ENCODE measurements at regions not wholly inside any gene's neighbourhood (a gene's known extent, or its start where the extent isn't known, plus 50 kb on each side); places are given as distances from the start of the nearest gene placed in this dataset.
A peak's percentile ranks its signal among the peaks of the same experiment; 100 is the strongest.

DNA sequence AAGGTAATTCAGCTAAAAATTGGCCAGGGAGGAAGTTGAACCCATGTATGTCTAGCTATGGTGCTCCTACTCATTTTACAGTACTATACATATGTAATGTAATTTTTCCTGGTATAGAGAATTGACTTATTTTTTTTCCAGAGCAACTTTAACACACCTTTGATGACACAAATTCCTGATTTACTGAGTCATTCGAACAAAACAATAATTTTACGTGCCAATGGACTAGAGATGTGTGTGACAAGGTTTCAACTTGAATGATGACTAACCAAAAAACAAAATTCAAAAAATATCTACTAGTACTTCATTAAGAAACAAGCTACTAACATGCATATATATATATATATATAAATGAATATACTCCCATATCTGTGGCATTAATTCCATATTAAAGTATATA, 180.5 kb downstream of the KITLG start:
- Histone ChIP-seq H3K27ac (no peak overlapping the region), H3K4me3 (no peak overlapping the region), H3K27me3 (no peaks in the 10 kb centered on the region), H3K4me1 (peaks cover 0 to 23% (median 0%) of the 10 kb centered on the region in 3 donors), H3K36me3 (no peaks in the 10 kb centered on the region), H3K9me3 (no peaks in the 10 kb centered on the region)
- TF ChIP-seq, protein P1, sequence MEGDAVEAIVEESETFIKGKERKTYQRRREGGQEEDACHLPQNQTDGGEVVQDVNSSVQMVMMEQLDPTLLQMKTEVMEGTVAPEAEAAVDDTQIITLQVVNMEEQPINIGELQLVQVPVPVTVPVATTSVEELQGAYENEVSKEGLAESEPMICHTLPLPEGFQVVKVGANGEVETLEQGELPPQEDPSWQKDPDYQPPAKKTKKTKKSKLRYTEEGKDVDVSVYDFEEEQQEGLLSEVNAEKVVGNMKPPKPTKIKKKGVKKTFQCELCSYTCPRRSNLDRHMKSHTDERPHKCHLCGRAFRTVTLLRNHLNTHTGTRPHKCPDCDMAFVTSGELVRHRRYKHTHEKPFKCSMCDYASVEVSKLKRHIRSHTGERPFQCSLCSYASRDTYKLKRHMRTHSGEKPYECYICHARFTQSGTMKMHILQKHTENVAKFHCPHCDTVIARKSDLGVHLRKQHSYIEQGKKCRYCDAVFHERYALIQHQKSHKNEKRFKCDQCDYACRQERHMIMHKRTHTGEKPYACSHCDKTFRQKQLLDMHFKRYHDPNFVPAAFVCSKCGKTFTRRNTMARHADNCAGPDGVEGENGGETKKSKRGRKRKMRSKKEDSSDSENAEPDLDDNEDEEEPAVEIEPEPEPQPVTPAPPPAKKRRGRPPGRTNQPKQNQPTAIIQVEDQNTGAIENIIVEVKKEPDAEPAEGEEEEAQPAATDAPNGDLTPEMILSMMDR (IDR thresholded peaks at IDR 0.05): no peak
- no peak for TF ChIP-seq POLR2A (IDR thresholded peaks at IDR 0.05)
- DNase-seq: no peak
- WGBS, 2 donors: 39 to 47% methylated on average over 2 of the region's 2 CpGs
- intact Hi-C loops (cut with DNase I): no loop called here

DNA sequence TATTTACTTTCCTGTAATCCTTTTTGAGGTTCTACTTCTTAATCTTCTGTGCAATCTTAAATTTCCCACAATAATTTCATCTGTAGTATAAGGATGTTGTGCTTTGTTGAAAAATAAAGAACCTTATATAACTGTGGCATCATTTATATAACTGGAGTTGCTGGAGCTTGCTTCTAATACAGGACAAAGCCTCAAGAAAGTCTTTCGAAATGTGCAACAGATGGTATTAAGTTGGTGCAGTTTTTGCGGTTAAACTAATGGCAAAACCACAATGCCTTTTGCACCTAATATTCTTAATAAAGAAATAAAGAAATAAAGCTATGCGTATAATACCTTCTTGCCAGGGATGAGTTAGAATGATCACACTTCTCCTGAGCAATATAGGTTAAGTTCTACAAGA, 180.0 kb downstream of the KITLG start:
- no peaks in the 10 kb centered on the region for H3K36me3 ChIP-seq
- no peaks in the 10 kb centered on the region for H3K27me3 ChIP-seq
- intact Hi-C loops (cut with DNase I): no loop called here
- H3K4me3 ChIP-seq: no peak overlapping the region
- H3K4me1 ChIP-seq: peaks cover 0 to 23% (median 0%) of the 10 kb centered on the region in 3 donors
- no peaks in the 10 kb centered on the region for H3K9me3 ChIP-seq
- WGBS, 2 donors: 20 to 54% methylated on average over 3 of the region's 3 CpGs
- H3K27ac ChIP-seq: peak overlapping the region in 1 of 4 donors; percentile 33
- DNase-seq: no peak
- no peak for TF ChIP-seq POLR2A (IDR thresholded peaks at IDR 0.05)
- TF ChIP-seq, protein P1 (IDR thresholded peaks at IDR 0.05): no peak

DNA sequence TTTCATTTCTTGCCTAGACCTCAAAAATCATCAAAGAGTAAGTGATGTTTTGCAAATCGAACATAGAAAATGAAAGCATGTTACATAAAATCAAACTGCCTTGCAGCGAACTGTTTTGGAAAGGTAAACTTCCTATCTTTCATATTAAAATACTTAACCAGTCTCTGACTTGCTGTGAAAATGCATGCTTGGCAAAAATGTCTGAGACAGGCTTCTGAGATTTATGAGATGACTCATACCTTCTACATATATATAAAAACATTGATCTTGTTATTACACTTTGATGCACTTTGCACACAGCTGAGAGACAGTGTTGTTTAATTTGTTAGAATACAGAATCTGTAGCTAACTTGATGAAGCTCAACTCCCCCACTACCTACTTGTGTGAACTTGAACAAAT, 179.1 kb downstream of the KITLG start:
- H3K27ac ChIP-seq: peak overlapping the region in 1 of 4 donors; percentile 45
- intact Hi-C loops (cut with DNase I): no loop called here

DNA sequence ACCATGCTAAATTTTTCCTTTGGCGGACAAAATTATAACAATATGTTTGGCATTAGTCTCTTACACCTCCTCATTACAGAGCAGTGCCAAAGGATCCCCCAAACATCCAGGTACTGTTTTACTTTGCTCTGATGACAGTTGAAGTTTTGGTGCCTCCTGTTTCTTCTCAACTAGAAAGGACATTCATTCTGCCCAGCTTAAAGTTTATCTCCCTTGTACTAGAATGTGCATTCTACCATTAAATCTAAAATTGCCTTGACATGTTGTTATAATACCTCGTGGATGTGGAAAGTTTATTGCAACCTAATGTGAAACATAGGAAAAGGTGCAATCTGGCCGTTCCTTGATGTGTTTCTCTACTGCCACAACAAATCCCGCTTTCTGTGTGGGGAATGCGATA, 173.4 kb downstream of the KITLG start:
- TF ChIP-seq POLR2A (IDR thresholded peaks at IDR 0.05): no peak
- TF ChIP-seq, protein P1 (IDR thresholded peaks at IDR 0.05): no peak
- Histone ChIP-seq H3K27me3 (no peaks in the 10 kb centered on the region), H3K4me3 (no peak overlapping the region)

More for the DNA sequence above, 179.1 kb downstream of the KITLG start:
- peak overlapping the region in 2 of 4 donors; percentile 1 to 29 for H3K4me3 ChIP-seq
- WGBS, 2 donors: 14 to 26% methylated on average over 2 of the region's 2 CpGs
- no peaks in the 10 kb centered on the region for H3K36me3 ChIP-seq
- peaks cover 0 to 23% (median 0%) of the 10 kb centered on the region in 3 donors for H3K4me1 ChIP-seq
- no peaks in the 10 kb centered on the region for H3K9me3 ChIP-seq
- TF ChIP-seq, protein P1 (IDR thresholded peaks at IDR 0.05): no peak
- TF ChIP-seq POLR2A (IDR thresholded peaks at IDR 0.05): no peak
- no peaks in the 10 kb centered on the region for H3K27me3 ChIP-seq
- no peak for DNase-seq

DNA sequence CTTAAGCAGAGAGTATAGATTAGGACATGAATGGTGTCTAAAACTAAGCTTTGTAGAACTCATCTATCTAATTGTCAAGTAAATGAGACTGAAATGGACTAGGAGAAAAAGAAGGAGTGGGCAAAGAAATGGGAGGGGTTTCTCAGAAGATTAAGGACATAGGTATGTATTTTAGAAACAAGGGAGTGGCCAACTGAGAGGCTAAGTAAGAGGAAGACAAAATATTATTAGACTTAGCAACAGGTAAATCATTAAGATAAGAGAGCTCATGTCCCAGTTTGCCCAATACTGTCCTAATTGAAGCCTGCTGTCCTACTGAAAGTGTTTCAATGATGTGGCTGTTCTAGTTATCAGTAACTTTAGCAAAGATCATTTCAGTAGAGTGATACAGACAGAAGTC, 171.4 kb downstream of the KITLG start:
- no peaks in the 10 kb centered on the region for H3K27me3 ChIP-seq
- intact Hi-C loops (cut with DNase I): no loop called here
- DNase-seq: no peak
- no peaks in the 10 kb centered on the region for H3K9me3 ChIP-seq
- H3K4me3 ChIP-seq: no peak overlapping the region
- H3K36me3 ChIP-seq: no peaks in the 10 kb centered on the region
- H3K4me1 ChIP-seq: peaks cover 0 to 16% (median 0%) of the 10 kb centered on the region in 3 donors
- H3K27ac ChIP-seq: no peak overlapping the region
- TF ChIP-seq POLR2A (IDR thresholded peaks at IDR 0.05): no peak
- TF ChIP-seq, protein P1 (IDR thresholded peaks at IDR 0.05): no peak

More for the DNA sequence above, 173.4 kb downstream of the KITLG start:
- intact Hi-C loops (cut with DNase I): no loop called here
- Histone ChIP-seq H3K27ac (peak overlapping the region in 1 of 4 donors; percentile 29), H3K36me3 (no peaks in the 10 kb centered on the region), H3K9me3 (no peaks in the 10 kb centered on the region), H3K4me1 (peaks cover 0 to 16% (median 0%) of the 10 kb centered on the region in 3 donors)
- DNase-seq: no peak
- WGBS, 2 donors: 60 to 83% methylated on average over 5 of the region's 5 CpGs
